ENCODE measurements at regions not wholly inside any gene's neighbourhood (a gene's known extent, or its start where the extent isn't known, plus 50 kb on each side); places are given as distances from the start of the nearest gene placed in this dataset.
A peak's percentile ranks its signal among the peaks of the same experiment; 100 is the strongest.
"Not testable (repeated sequence)": the region's sequence is repeated elsewhere in the genome, so short reads cannot be mapped to it uniquely, and the experiment has no call there.

DNA sequence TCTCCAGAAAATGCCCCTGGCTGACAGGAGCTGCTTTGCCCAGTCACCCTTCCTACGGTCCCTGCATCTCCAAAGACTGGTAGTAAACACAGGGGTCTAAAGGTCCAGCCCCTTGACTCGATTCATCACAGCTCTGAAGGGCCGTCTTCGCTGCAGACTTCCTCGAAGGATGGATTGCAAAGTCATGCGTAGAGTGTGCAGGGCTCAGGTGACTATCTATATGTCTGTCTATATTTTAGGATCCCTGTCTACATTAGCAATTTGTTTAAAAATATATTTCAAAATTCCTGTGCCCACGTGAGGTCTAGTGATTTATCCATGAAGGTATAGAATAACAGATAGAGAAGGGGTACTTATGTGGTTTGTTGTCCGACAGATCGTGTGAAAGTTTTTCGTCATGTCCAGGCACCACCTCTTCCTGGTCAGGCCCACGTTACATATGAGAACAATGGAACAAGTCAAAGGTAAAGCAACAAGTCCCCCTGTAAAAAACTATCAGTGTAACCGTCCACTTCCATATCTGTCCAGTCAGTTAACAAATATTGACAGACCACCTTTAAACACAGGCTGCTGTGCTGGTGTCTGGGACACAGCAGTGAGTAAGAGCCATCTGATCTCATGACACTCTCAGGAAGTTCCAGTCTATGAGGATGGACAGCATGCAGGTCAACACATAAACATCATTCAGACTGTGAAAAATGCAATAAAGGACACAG, 127.7 kb upstream of the SULF2 start (continued):
- TF ChIP-seq ZNF17 (CRISPR knock-in tag; IDR thresholded peaks at IDR 0.05) (peak; percentile 48; the same call in 1 of the 2 replicates), TEAD3 (CRISPR knock-in tag; optimal IDR thresholded peaks at IDR 0.05; ENCODE audit: borderline replicate concordance) (peak; percentile 65), ZMYM4 (CRISPR knock-in tag; IDR thresholded peaks at IDR 0.05) (peak; percentile 61; the same call in 1 of the 2 replicates), ZNF670 (CRISPR knock-in tag; IDR thresholded peaks at IDR 0.05; ENCODE audit: borderline replicate concordance) (peak; percentile 62; the same call in 1 of the 2 replicates), CBX5 (CRISPR knock-in tag; IDR thresholded peaks at IDR 0.05; ENCODE audit: borderline replicate concordance) (peak; percentile 53; the same call in 1 of the 2 replicates), SOX13 (IDR thresholded peaks at IDR 0.05) (peak; percentile 70), SOX13 (CRISPR knock-in tag; conservative IDR thresholded peaks at IDR 0.05 in 1 of 2, IDR thresholded peaks at IDR 0.05 in 1 of 2) (peak in 1 of 2 experiments; percentile 96; a peak in 2 of 4 replicates), EP300 (IDR thresholded peaks at IDR 0.05; ENCODE audit: low read depth in 2 of 2, low read length in 2 of 2) (peak in 1 of 2 experiments; percentile 85; a peak in 2 of 4 replicates), EP300 (CRISPR knock-in tag; IDR thresholded peaks at IDR 0.05; ENCODE audit: borderline replicate concordance) (peak; percentile 82; the same call in 1 of the 2 replicates), SP1 (CRISPR knock-in tag; IDR thresholded peaks at IDR 0.05) (peak; percentile 19; the same call in 1 of the 2 replicates), KAT8 (CRISPR knock-in tag; IDR thresholded peaks at IDR 0.05) (peak; percentile 78), GZF1 (CRISPR knock-in tag; IDR thresholded peaks at IDR 0.05) (0 out of 2 replicates have a peak, but pooled peaks have one; percentile 8), KLF16 (CRISPR knock-in tag; IDR thresholded peaks at IDR 0.05) (peak in 1 of 2 experiments; percentile 25; a peak in 1 of 4 replicates), RARA (CRISPR knock-in tag; IDR thresholded peaks at IDR 0.05) (peak; percentile 94), NFE2L2 (IDR thresholded peaks at IDR 0.05; ENCODE audit: low read length) (peak; percentile 66; the same call in 1 of the 2 replicates), HOXD1 (CRISPR knock-in tag; IDR thresholded peaks at IDR 0.05) (peak; percentile 44; the same call in 1 of the 2 replicates), BCL6 (CRISPR knock-in tag; IDR thresholded peaks at IDR 0.05) (peak; percentile 90), KLF6 (CRISPR knock-in tag; IDR thresholded peaks at IDR 0.05) (peak; percentile 82; the same call in 1 of the 2 replicates), FOXO1 (CRISPR knock-in tag; IDR thresholded peaks at IDR 0.05) (peak; percentile 97), ZNF101 (CRISPR knock-in tag; IDR thresholded peaks at IDR 0.05; ENCODE audit: borderline replicate concordance, low read depth) (0 out of 2 replicates have a peak, but pooled peaks have one; percentile 55), ZNF331 (CRISPR knock-in tag; IDR thresholded peaks at IDR 0.05) (peak; percentile 87), RXRB (CRISPR knock-in tag; IDR thresholded peaks at IDR 0.05; ENCODE audit: borderline replicate concordance) (peak; percentile 93), SMAD3 (CRISPR knock-in tag; IDR thresholded peaks at IDR 0.05) (0 out of 2 replicates have a peak, but pooled peaks have one; percentile 54), YEATS2 (CRISPR knock-in tag; IDR thresholded peaks at IDR 0.05; ENCODE audit: borderline replicate concordance) (peak; percentile 38; the same call in 1 of the 2 replicates), FOXA3 (CRISPR knock-in tag; IDR thresholded peaks at IDR 0.05) (peak; percentile 97)
- not testable (repeated sequence) for TF ChIP-seq SP1 (IDR thresholded peaks at IDR 0.05)
- TF ChIP-seq, protein P1, sequence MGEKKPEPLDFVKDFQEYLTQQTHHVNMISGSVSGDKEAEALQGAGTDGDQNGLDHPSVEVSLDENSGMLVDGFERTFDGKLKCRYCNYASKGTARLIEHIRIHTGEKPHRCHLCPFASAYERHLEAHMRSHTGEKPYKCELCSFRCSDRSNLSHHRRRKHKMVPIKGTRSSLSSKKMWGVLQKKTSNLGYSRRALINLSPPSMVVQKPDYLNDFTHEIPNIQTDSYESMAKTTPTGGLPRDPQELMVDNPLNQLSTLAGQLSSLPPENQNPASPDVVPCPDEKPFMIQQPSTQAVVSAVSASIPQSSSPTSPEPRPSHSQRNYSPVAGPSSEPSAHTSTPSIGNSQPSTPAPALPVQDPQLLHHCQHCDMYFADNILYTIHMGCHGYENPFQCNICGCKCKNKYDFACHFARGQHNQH (CRISPR knock-in tag; IDR thresholded peaks at IDR 0.05): peak; percentile 95
- TF ChIP-seq, protein P2, sequence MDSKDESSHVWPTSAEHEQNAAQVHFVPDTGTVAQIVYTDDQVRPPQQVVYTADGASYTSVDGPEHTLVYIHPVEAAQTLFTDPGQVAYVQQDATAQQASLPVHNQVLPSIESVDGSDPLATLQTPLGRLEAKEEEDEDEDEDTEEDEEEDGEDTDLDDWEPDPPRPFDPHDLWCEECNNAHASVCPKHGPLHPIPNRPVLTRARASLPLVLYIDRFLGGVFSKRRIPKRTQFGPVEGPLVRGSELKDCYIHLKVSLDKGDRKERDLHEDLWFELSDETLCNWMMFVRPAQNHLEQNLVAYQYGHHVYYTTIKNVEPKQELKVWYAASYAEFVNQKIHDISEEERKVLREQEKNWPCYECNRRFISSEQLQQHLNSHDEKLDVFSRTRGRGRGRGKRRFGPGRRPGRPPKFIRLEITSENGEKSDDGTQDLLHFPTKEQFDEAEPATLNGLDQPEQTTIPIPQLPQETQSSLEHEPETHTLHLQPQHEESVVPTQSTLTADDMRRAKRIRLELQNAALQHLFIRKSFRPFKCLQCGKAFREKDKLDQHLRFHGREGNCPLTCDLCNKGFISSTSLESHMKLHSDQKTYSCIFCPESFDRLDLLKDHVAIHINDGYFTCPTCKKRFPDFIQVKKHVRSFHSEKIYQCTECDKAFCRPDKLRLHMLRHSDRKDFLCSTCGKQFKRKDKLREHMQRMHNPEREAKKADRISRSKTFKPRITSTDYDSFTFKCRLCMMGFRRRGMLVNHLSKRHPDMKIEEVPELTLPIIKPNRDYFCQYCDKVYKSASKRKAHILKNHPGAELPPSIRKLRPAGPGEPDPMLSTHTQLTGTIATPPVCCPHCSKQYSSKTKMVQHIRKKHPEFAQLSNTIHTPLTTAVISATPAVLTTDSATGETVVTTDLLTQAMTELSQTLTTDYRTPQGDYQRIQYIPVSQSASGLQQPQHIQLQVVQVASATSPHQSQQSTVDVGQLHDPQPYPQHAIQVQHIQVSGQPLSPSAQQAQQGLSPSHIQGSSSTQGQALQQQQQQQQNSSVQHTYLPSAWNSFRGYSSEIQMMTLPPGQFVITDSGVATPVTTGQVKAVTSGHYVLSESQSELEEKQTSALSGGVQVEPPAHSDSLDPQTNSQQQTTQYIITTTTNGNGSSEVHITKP (CRISPR knock-in tag; IDR thresholded peaks at IDR 0.05; ENCODE audit: low read depth): peak; percentile 99
